ENCODE measurements at regions not wholly inside any gene's neighbourhood (a gene's known extent, or its start where the extent isn't known, plus 50 kb on each side); places are given as distances from the start of the nearest gene placed in this dataset.

- no peak for TF ChIP-seq CTCF (conservative IDR thresholded peaks at IDR 0.05; ENCODE audit: low read length)
- no peak overlapping the region for H3K4me3 ChIP-seq (ENCODE audit: low read length)
- DNase-seq (ENCODE audit: low read depth) = no peak
Measured at GRCh38 chr6:1052262-1052661, 259.6 kb upstream of the FOXQ1 start.

- no peak for DNase-seq (ENCODE audit: low read depth)
- no peak overlapping the region for H3K4me3 ChIP-seq (ENCODE audit: low read length)
- TF ChIP-seq CTCF (conservative IDR thresholded peaks at IDR 0.05; ENCODE audit: low read length) = no peak
Measured at GRCh38 chr6:1049900-1050299, 262.0 kb upstream of the FOXQ1 start.

GRCh38 chr6:1049170-1049569 lies 262.7 kb upstream of the FOXQ1 start:
- DNase-seq (ENCODE audit: low read depth) = no peak
- no peak overlapping the region for H3K4me3 ChIP-seq (ENCODE audit: low read length)
- no peak for TF ChIP-seq CTCF (conservative IDR thresholded peaks at IDR 0.05; ENCODE audit: low read length)

- H3K4me3 ChIP-seq (ENCODE audit: low read length) = no peak overlapping the region
- TF ChIP-seq CTCF (conservative IDR thresholded peaks at IDR 0.05; ENCODE audit: low read length) = no peak
- no peak for DNase-seq (ENCODE audit: low read depth)
Measured at GRCh38 chr6:1047981-1048541, 263.8 kb upstream of the FOXQ1 start.

GRCh38 chr6:1045239-1045638 lies 266.7 kb upstream of the FOXQ1 start:
- H3K4me3 ChIP-seq (ENCODE audit: low read length) = no peak overlapping the region
- DNase-seq (ENCODE audit: low read depth) = no peak
- TF ChIP-seq CTCF (conservative IDR thresholded peaks at IDR 0.05; ENCODE audit: low read length) = no peak

GRCh38 chr6:1044040-1044836 lies 267.7 kb upstream of the FOXQ1 start:
- H3K4me3 ChIP-seq (ENCODE audit: low read length) = no peak overlapping the region
- no peak for DNase-seq (ENCODE audit: low read depth)
- no peak for TF ChIP-seq CTCF (conservative IDR thresholded peaks at IDR 0.05; ENCODE audit: low read length)

- no peak for TF ChIP-seq CTCF (conservative IDR thresholded peaks at IDR 0.05; ENCODE audit: low read length)
- DNase-seq (ENCODE audit: low read depth) = peak; percentile 89
- H3K4me3 ChIP-seq (ENCODE audit: low read length) = no peak overlapping the region
Measured at GRCh38 chr6:1043458-1043836, 268.5 kb upstream of the FOXQ1 start.
